OCI-LY3 (cell line): ENCODE measurements at regions not wholly inside any gene's neighbourhood (a gene's known extent, or its start where the extent isn't known, plus 50 kb on each side); places are given as distances from the start of the nearest gene placed in this dataset.

Source experiments
- CTCF ChIP-seq: fragments of 200-600, 300-600 bp; sonication (generic); IDR thresholded peaks from 2 replicates; pipeline ENCODE4 v1.5.1; 2014; ENCODE audit warnings: antibody characterized with exemption, low read length, low read depth
- EZH2phosphoT487 ChIP-seq: fragments of 200-600 bp; shearing (Covaris generic); IDR thresholded peaks from 2 replicates; pipeline ENCODE4 v1.6.1; 2018; ENCODE audit warnings: antibody characterized with exemption, mixed run types, low read depth

- no peak for TF ChIP-seq CTCF
- TF ChIP-seq EZH2phosphoT487: no peak
These were observed 283.5 kb upstream of the RGS6 start for GRCh38 chr14:71648725-71649124.
